Mesothelial cell of epicardium (in vitro differentiated cells): ENCODE measurements at regions not wholly inside any gene's neighbourhood (a gene's known extent, or its start where the extent isn't known, plus 50 kb on each side); places are given as distances from the start of the nearest gene placed in this dataset.

ENCODE experiments used
- DNase-seq, 2 experiments: peaks; one replicate each; pipeline ENCODE4 v3.0.0; 2021; ENCODE audit warnings: low spot score in 2 of 2; ENCODE audit not compliant: unreplicated experiment in 2 of 2
- H3K27ac Mint-ChIP-seq: 2 replicates; pipeline ENCODE4 v1.8.0; 2021; ENCODE audit warnings: mixed read lengths
- H3K27me3 Mint-ChIP-seq: 2 replicates; pipeline ENCODE4 v1.8.0; 2021; ENCODE audit warnings: low read depth, mixed read lengths
- H3K36me3 Mint-ChIP-seq: 2 replicates; pipeline ENCODE4 v1.8.0; 2021; ENCODE audit warnings: mixed read lengths
- H3K4me1 Mint-ChIP-seq: 2 replicates; pipeline ENCODE4 v1.8.0; 2021; ENCODE audit warnings: mixed read lengths
- H3K4me3 Mint-ChIP-seq: 2 replicates; pipeline ENCODE4 v1.8.0; 2021; ENCODE audit warnings: mild to moderate bottlenecking, moderate library complexity, mixed read lengths
- H3K9me3 Mint-ChIP-seq: 2 replicates; pipeline ENCODE4 v1.8.0; 2021; ENCODE audit warnings: mixed read lengths
- TF ChIP-seq, protein P1 (sequence below): fragments of 200-600 bp; sonication (generic); IDR thresholded peaks from one replicate; pipeline ENCODE4 v1.5.0; 2021; ENCODE audit warnings: antibody characterized with exemption; ENCODE audit not compliant: unreplicated experiment

DNA sequence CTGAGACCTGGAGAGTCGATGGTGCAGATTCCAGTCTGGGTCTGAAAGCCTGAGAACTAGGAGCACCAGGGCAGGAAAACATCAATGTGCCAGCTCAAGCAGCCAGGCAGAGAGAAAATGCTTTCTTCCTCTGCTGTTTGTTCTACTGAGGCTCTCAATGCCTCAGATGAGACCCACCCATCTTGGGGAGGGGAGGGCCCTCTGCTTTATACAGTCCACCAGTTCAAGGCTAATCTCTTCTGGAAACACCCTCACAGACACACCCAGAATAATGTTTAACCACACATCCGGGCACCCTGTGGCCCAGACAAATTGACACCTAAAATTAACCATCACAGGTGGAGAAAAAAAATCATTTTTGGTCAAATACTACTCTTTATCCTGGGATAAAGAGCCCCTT, 89.3 kb upstream of the SLC22A23 start:
- H3K27ac Mint-ChIP-seq: no peak overlapping the region
- no peaks in the 10 kb centered on the region for H3K27me3 Mint-ChIP-seq
- no peak overlapping the region for H3K4me3 Mint-ChIP-seq
- no peak for DNase-seq
- TF ChIP-seq, protein P1, sequence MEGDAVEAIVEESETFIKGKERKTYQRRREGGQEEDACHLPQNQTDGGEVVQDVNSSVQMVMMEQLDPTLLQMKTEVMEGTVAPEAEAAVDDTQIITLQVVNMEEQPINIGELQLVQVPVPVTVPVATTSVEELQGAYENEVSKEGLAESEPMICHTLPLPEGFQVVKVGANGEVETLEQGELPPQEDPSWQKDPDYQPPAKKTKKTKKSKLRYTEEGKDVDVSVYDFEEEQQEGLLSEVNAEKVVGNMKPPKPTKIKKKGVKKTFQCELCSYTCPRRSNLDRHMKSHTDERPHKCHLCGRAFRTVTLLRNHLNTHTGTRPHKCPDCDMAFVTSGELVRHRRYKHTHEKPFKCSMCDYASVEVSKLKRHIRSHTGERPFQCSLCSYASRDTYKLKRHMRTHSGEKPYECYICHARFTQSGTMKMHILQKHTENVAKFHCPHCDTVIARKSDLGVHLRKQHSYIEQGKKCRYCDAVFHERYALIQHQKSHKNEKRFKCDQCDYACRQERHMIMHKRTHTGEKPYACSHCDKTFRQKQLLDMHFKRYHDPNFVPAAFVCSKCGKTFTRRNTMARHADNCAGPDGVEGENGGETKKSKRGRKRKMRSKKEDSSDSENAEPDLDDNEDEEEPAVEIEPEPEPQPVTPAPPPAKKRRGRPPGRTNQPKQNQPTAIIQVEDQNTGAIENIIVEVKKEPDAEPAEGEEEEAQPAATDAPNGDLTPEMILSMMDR: no peak
- H3K9me3 Mint-ChIP-seq: peaks cover 24% of the 10 kb centered on the region
- H3K4me1 Mint-ChIP-seq: peaks cover 15% of the 10 kb centered on the region
- peaks cover under 1% of the 10 kb centered on the region for H3K36me3 Mint-ChIP-seq

DNA sequence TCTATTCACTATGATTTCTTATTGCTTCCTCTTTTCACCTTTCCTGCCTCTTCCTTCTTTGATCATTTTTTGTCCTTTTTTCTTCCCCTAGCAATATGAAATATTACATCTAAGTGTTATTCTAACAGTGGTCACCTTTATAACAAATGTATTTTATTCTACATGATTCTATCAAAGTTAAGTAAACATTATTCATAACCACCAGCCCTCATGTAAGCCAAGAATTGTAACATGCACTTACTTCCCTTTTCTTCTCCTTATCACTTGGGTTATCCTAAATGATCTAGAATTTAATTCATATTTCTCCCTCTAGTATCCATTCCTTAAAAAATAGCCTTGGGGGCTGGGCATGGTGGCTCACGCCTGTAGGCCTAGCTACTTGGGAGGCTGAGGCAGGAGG, 88.3 kb upstream of the SLC22A23 start:
- Mint-ChIP-seq H3K27ac (no peak overlapping the region), H3K36me3 (no peaks in the 10 kb centered on the region), H3K4me3 (no peak overlapping the region), H3K4me1 (peaks cover 20% of the 10 kb centered on the region), H3K9me3 (peaks cover 14% of the 10 kb centered on the region), H3K27me3 (no peaks in the 10 kb centered on the region)
- TF ChIP-seq, protein P1: no peak
- no peak for DNase-seq

DNA sequence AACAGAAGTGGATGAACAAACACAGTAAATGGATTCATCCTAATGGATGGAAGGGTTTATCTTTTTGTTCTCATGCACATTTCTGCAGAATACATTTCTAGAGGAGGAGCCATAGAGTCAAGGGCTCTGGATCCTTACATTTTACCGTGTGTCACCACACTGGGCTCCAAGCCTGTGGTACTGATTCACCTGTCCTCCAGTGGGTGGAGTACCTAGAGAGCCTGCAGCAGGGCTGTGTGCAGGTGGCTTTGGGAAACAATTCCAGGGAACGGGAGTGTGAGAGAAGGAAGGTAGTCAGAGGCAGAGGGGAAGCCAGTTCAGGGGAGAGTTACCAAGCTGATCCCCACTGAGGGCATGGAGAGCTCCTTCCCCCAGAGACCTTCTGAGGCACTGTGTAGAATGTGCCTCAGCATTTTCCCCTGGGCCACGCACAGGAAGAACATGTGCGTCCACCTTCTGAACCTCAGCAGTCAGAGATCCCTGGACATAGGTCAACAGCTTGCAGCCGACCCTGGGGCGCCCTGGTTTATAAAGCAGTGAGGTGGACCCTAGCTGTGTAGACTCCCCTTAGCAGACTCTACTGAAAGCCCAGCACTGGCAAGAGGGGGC, 85.3 kb upstream of the SLC22A23 start:
- peaks cover 23% of the 10 kb centered on the region for H3K4me1 Mint-ChIP-seq
- TF ChIP-seq, protein P1: no peak
- H3K27me3 Mint-ChIP-seq: peaks cover 6% of the 10 kb centered on the region
- H3K4me3 Mint-ChIP-seq: no peak overlapping the region
- H3K36me3 Mint-ChIP-seq: no peaks in the 10 kb centered on the region
- DNase-seq: no peak
- H3K27ac Mint-ChIP-seq: no peak overlapping the region
- no peaks in the 10 kb centered on the region for H3K9me3 Mint-ChIP-seq

DNA sequence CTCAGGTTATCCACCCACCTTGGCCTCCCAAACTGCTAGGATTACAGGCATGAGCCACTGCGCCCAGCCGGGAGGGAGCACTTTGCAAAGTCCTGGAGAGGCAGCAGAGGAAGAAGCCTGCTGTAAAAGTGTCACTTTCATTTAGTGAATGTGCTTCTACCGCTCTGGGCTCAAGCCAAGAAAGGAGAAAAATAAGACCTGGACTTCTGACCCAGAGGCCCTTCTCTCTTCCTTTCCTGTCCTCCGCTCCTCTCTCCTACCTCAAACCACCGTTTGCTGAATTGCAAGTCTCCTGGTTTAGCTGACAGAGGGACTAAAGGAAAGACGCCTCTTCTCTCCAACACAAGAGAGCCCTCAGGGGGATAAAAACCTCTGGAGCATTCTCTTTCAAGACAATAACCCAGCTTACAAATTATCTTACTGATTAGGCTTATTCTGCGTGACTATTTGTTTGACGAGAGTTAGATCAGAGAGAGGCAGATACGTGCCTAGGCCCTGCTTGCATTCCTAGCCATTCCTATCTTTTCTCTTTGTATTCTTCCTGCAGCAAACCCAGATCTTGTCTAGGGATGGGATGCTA, 84.2 kb upstream of the SLC22A23 start:
- H3K27me3 Mint-ChIP-seq: peaks cover 6% of the 10 kb centered on the region
- no peaks in the 10 kb centered on the region for H3K36me3 Mint-ChIP-seq
- TF ChIP-seq, protein P1: no peak
- no peak overlapping the region for H3K4me3 Mint-ChIP-seq
- no peaks in the 10 kb centered on the region for H3K9me3 Mint-ChIP-seq
- peaks cover 32% of the 10 kb centered on the region for H3K4me1 Mint-ChIP-seq
- no peak for DNase-seq
- peak overlapping the region; percentile 21 for H3K27ac Mint-ChIP-seq

DNA sequence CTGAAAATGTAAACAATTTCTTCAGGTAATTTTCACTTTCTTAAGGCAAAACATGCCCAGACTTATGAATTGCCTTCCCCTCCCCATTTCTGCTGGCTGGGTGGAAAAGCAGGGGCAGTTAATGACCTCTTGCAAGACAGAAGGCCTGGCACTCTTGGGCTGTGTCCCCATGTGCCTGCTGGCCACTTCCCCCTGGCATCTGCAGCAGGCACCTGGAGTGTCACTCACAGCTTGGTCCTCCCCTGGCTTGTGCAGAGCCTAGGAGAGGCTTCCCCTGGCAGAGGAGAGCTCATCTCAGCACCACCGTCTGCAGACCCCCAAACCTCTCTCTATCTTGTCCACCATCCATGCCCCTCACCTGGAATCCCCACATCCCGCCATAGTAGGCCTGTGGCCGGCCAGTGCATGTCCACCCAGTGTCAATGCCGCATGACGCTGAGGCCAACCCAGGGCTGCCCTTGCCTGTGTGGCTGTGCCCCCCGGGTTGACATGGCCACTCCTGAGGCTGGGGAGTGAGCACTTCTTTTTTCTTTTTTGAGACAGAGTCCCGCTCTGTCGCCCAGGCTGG, 83.5 kb upstream of the SLC22A23 start:
- H3K27ac Mint-ChIP-seq: no peak overlapping the region
- DNase-seq: no peak
- H3K27me3 Mint-ChIP-seq: peaks cover 6% of the 10 kb centered on the region

More for the DNA sequence above, 83.5 kb upstream of the SLC22A23 start:
- Mint-ChIP-seq H3K4me3 (no peak overlapping the region), H3K36me3 (no peaks in the 10 kb centered on the region), H3K9me3 (no peaks in the 10 kb centered on the region), H3K4me1 (peaks cover 40% of the 10 kb centered on the region)
- TF ChIP-seq, protein P1: no peak
